GM21786 (cell line): ENCODE measurements at regions not wholly inside any gene's neighbourhood (a gene's known extent, or its start where the extent isn't known, plus 50 kb on each side); places are given as distances from the start of the nearest gene placed in this dataset.
"Not testable (repeated sequence)": the region's sequence is repeated elsewhere in the genome, so short reads cannot be mapped to it uniquely, and the experiment has no call there.

Source experiments
- ATAC-seq: cut with Tn5 transposase; IDR thresholded peaks from one replicate; pipeline ENCODE4 v1.9.1; 2021; ENCODE audit not compliant: unreplicated experiment

DNA sequence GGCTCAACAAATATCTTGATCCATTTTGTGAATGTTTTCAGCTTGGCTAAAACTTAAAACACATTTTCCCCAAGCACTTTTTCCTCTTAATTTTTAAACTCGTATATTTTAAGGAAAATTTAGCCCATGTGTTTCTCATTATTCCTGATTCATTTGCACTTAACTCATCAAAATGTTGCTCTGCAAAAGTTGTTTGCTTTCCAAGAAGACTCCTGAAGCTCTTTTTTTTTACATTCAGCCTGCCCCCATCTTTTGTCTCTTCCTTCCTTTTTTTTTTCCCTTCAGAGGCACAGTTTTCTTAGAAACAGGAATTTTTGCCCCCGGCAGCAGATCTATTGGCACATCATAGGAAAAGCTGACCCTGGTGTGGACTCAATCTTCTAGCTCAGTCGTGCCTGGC lies 155.0 kb upstream of the SALL1 start:
- no peak for ATAC-seq

GRCh38 chr16:51305337-51305736 lies 154.3 kb upstream of the SALL1 start:
- ATAC-seq: no peak

DNA sequence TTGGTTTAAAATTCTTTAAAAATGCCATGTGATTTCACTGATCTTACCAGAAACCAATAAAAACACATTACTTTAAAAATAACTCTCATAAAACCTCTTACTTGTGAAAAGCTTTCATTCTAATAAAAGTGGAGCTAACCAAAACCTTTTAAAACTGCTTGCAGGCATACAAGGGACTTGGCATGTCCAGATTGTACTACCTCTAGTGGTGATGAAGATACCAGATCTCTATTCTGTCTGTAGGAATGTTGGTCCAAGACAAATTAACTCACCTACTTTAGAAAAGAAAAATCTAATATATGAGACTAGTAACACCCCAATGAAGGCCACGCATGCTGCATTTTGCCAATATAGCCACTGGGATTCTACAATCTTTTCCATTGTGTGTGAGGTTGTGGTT lies 151.0 kb upstream of the SALL1 start:
- ATAC-seq: no peak

- ATAC-seq: no peak
Observed at GRCh38 chr16:51298800-51299199, 147.7 kb upstream of the SALL1 start.

- no peak for ATAC-seq
Observed at GRCh38 chr16:51290442-51291285, 139.6 kb upstream of the SALL1 start.

- no peak for ATAC-seq
Observed at GRCh38 chr16:51289336-51289735, 138.3 kb upstream of the SALL1 start.

GRCh38 chr16:51287121-51287755 lies 136.2 kb upstream of the SALL1 start:
- no peak for ATAC-seq

DNA sequence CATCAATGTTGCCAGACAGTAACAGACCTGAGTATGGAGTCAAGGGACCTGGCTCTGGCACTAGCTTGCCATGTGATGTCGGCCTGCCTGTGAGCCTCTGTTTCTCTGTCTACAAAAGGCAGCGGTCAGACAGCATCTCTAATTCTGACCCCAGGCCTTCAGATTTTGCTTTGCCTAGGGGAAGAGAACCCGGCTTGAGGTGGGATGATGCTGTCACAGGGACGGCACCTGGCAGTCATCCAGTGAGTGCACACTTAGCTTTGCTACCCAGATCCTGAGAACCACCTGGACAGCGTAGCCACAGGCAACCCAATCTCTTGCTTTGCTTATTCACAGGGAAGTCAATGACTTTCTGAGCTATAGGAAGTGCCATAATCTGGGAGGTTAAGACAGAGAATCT lies 135.2 kb upstream of the SALL1 start:
- no peak for ATAC-seq

DNA sequence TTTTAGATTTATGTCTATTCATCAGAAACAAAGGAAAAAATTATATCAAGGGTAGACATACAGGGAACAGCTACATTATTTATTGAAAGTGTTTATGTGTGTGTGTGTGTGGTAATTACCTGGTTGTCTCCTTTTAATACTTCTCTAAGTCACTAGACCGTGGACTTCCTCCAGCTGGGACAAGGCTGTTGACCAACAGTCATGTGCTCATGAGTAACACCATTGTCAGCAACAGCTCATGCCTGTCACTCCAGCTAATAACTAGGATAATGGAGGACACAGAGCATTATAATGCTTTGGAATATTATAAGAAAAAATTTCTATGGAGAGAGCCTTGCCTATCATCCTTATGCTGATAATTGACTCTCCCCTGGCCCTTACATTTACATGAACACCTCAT lies 125.3 kb upstream of the SALL1 start:
- no peak for ATAC-seq

DNA sequence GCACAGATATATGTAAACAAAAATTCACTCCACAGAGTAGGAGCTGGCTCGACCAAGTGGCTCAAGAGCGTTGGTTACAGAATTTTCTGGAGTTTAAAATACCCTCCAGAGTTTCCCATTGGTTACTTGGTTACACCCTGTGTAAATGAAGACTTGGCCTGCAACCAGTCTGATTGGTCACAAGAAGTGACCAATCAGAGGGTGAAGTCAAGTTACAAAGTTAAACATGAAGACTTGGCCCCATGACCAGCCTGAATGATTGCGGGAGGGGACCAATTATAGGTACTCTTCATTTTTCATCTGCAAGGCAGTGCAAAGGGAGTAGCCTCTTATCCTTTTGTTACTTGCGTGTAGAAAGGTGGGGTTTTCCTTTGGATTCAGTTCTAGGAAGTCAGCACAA lies 121.3 kb upstream of the SALL1 start:
- ATAC-seq: no peak

GRCh38 chr16:51271156-51271701 lies 120.2 kb upstream of the SALL1 start:
- ATAC-seq: no peak

DNA sequence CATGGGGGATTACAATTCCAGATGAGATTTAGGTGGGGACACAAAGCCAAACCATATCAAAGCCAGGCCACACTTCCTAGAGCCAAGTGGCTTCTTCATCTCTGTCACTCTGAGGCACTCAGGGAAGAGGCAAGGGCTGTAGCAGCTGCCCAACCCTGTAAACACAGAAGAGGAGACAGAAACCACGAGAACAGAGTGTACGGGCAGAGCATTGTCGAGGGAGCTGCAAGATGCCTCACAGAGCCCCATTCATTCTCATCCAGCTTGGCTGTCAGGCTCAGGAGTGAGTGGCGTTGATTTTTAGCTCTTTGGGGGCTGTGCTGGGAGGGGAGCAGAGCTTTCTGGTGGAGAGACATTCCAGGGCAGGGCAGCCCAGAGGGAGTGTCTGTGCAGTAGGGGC lies 117.2 kb upstream of the SALL1 start:
- ATAC-seq: no peak

DNA sequence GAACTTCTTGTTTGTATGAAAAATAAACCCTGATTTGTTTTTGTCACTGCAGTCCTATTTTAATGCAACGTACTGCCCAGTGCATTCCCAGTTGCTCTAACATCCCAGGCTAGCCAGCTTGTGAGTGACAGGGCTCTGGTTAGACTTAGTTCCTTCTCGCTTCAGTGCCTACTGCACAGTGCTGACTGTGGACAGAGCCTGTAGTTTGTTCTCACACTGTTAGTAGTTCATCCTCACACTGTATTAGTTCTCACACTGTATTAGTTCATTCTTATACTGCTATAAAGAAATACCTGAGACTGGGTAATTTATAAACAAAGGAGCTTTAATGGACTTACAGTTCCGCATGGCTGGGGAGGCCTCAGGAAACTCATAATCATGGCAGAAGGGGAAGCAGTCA lies 116.6 kb upstream of the SALL1 start:
- ATAC-seq: no peak

- ATAC-seq: no peak
Observed at GRCh38 chr16:51262428-51262827, 111.4 kb upstream of the SALL1 start.

DNA sequence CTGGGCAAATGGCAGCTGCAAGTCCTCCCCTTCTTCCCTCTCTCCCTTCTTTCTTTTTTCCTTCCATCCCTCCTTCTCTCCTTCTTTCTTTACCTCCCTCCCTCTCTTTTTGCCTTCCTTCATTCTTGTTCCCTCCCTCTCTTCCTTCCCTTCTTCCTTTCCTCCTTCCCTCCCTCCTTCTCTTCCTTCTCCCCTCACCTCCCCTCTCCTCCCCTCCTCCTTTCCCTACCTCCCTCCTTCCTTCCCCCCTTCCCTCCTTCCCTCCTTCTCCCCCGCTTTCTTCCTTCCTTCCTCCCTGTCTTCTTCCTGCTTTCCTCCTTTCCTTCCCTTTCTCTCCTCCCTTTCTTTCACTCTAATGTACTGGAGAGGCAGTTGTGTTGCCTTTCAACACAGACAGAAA lies 110.8 kb upstream of the SALL1 start:
- ATAC-seq: no peak

GRCh38 chr16:51255349-51255972 lies 104.4 kb upstream of the SALL1 start:
- no peak for ATAC-seq

GRCh38 chr16:51254390-51254789 lies 103.3 kb upstream of the SALL1 start:
- ATAC-seq: not testable (repeated sequence)

GRCh38 chr16:51248217-51248616 lies 97.1 kb upstream of the SALL1 start:
- ATAC-seq: no peak

DNA sequence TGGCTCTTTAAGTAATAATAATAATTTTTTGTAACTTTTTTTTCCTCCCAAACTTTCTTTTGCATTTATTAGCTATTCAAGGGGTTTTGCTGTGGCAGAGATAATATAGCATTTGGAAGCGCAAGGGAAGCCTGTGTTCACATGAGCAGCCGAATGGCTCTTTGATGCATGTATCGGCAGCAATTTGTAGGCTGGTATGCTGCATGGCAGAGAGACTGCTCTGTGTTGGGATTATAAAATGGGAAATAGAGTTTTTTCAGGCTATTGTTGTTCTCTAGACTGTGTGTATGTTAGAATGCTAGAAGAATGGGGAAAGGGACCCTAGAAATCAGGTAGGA lies 94.6 kb upstream of the SALL1 start:
- no peak for ATAC-seq

GRCh38 chr16:51244887-51245657 lies 94.0 kb upstream of the SALL1 start:
- ATAC-seq: no peak

DNA sequence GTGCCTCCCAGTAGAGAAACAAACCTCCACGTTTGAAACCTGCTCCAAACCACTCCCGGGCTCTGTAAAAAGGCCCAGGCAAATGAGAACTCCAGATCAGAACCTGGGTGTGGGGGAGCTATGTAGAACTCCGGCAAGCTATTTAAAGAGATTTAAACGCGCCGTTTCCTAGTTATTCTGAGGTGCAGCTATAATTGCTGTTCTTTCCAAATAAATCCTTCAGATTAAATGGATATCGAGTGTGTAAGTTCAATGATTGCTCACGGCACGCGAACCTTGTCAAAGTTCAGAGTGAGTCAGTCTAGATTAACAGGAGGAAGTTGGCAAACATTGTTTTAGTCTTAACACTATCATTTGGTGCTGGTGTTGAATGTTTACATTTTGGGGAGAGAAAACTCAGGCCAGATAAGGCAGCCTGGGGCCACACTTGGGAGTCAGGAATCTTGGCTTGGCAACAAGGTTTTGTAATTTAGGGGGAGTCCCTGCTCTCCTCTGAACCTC lies 92.9 kb upstream of the SALL1 start:
- no peak for ATAC-seq
